ENCODE measurements at regions not wholly inside any gene's neighbourhood (a gene's known extent, or its start where the extent isn't known, plus 50 kb on each side); places are given as distances from the start of the nearest gene placed in this dataset.

- TF ChIP-seq CTCF (IDR thresholded peaks at IDR 0.05) = no peak
- TF ChIP-seq POLR2AphosphoS5 (IDR thresholded peaks at IDR 0.05) = no peak
- TF ChIP-seq POLR2A (IDR thresholded peaks at IDR 0.05) = no peak
Observed at GRCh38 chr2:49532702-49533101, 378.4 kb upstream of the FSHR start.
